Endothelial cell of umbilical vein (primary cell): ENCODE measurements at regions not wholly inside any gene's neighbourhood (a gene's known extent, or its start where the extent isn't known, plus 50 kb on each side); places are given as distances from the start of the nearest gene placed in this dataset.

Experiments used
- BruUV-seq: library from RNA; stranded (reverse); fragments of 400-500 nt; replicated peaks from 2 replicates; lab custom pipeline; 2021; lab: Mats Ljungman, UMichigan
- CTCF ChIA-PET: fragments of 300-600, 350-600 bp; sonication (Branson Sonifier 250); formaldehyde crosslinking; loops from one replicate; lab custom pipeline; 2021; ENCODE audit warnings: antibody characterized with exemption, inconsistent platforms; lab: Charles Lee
- POLR2A ChIA-PET: fragments of 300-600, 350-600 bp; sonication (Branson Sonifier 250); formaldehyde crosslinking; loops from one replicate; lab custom pipeline; 2021; ENCODE audit warnings: antibody characterized with exemption, inconsistent platforms; lab: Charles Lee
- DNase-seq: peaks from one replicate; pipeline ENCODE4 v3.0.0-alpha.2; 2011; ENCODE audit warnings: low read depth, low spot score
- FAIRE-seq: peaks from 2 replicates; lab custom pipeline; 2011; peaks lifted over from hg19 to GRCh38; lab: Jason Lieb, UNC
- H2AFZ ChIP-seq: 2 replicates; pipeline ENCODE4 v1.6.0; 2012; ENCODE audit warnings: low read depth, low read length, control low read depth, inconsistent platforms
- H3K27ac ChIP-seq: 2 replicates; pipeline ENCODE4 v1.5.1; 2011; ENCODE audit warnings: low read depth, mild to moderate bottlenecking, control low read depth, low read length, moderate library complexity; ENCODE audit not compliant: insufficient read depth
- H3K27me3 ChIP-seq, 2 experiments: 2 replicates each; pipeline versions ENCODE4 v1.6.0 to v1.6.1; 2011; ENCODE audit warnings: low read length in 2 of 2, mixed read lengths in 1 of 2; ENCODE audit not compliant: control insufficient read depth in 2 of 2, insufficient read depth in 2 of 2
- H3K36me3 ChIP-seq, 2 experiments: 2 replicates in 1 of 2; 3 replicates in 1 of 2; pipeline ENCODE4 v1.5.1; 2011; ENCODE audit warnings: low read length in 2 of 2, mild to moderate bottlenecking in 1 of 2, moderate library complexity in 1 of 2; ENCODE audit not compliant: control insufficient read depth in 2 of 2, insufficient read depth in 2 of 2; ENCODE audit errors: extremely low read depth in 1 of 2
- H3K4me1 ChIP-seq: 3 replicates; pipeline ENCODE4 v1.5.1; 2011; ENCODE audit warnings: mild to moderate bottlenecking, low read length; ENCODE audit not compliant: control insufficient read depth, insufficient read depth; ENCODE audit errors: extremely low read depth
- H3K4me2 ChIP-seq: 2 replicates; pipeline ENCODE4 v1.6.1; 2011; ENCODE audit warnings: low read length, control low read depth, mixed read lengths; ENCODE audit not compliant: insufficient read depth
- H3K4me3 ChIP-seq, 3 experiments: fragments of 200-600 bp in 1 of 3; sonication (generic), shearing (Covaris generic) in 1 of 3; replicated peaks in 1 of 3; 2 replicates each; pipeline ENCODE4 v1.5.1; 2011 to 2016; ENCODE audit warnings: control low read depth in 3 of 3, low read length in 3 of 3, mild to moderate bottlenecking in 2 of 3, inconsistent platforms in 1 of 3, low read depth in 1 of 3, moderate library complexity in 1 of 3; ENCODE audit not compliant: insufficient read depth in 1 of 3
- H3K79me2 ChIP-seq: 2 replicates; pipeline ENCODE4 v1.6.0; 2012; ENCODE audit warnings: low read length, inconsistent platforms; ENCODE audit not compliant: control insufficient read depth, insufficient read depth
- H3K9ac ChIP-seq: replicated peaks from 2 replicates; pipeline ENCODE3; 2011; ENCODE audit warnings: low read length, control low read depth; ENCODE audit not compliant: insufficient read depth; ENCODE audit errors: extremely low read depth
- H3K9me1 ChIP-seq: replicated peaks from 3 replicates; pipeline ENCODE4 v1.6.0; 2011; ENCODE audit warnings: mild to moderate bottlenecking, low read length; ENCODE audit not compliant: control insufficient read depth, insufficient read depth; ENCODE audit errors: extremely low read depth
- H3K9me3 ChIP-seq: replicated peaks from 2 replicates; pipeline ENCODE4 v1.5.1; 2012; ENCODE audit warnings: low read length, inconsistent platforms; ENCODE audit not compliant: control insufficient read depth, insufficient read depth
- H4K20me1 ChIP-seq: replicated peaks from 2 replicates; pipeline ENCODE3; 2011; ENCODE audit warnings: mild to moderate bottlenecking, low read length; ENCODE audit not compliant: control insufficient read depth, insufficient read depth; ENCODE audit errors: extremely low read depth
- CTCF ChIP-seq, 2 donors: IDR thresholded peaks; 1 replicate in 1 of 2; 2 replicates in 1 of 2; pipeline ENCODE4 v1.5.1; 2011; ENCODE audit warnings: low read length in 2 of 2, mild to moderate bottlenecking in 2 of 2, moderate library complexity in 2 of 2, control low read depth in 1 of 2, inconsistent platforms in 1 of 2, low read depth in 1 of 2; ENCODE audit not compliant: insufficient read depth in 1 of 2; ENCODE audit errors: extremely low read depth in 1 of 2
- EZH2 ChIP-seq: IDR thresholded peaks from 2 replicates; pipeline ENCODE4 v1.6.1; 2012; ENCODE audit warnings: borderline replicate concordance, low read depth, mild to moderate bottlenecking, moderate library complexity, low read length, inconsistent platforms; ENCODE audit not compliant: severe bottlenecking
- FOS ChIP-seq: IDR thresholded peaks from 2 replicates; pipeline ENCODE4 v1.6.1; 2011; ENCODE audit warnings: mild to moderate bottlenecking, low read length, moderate library complexity, borderline replicate concordance; ENCODE audit not compliant: insufficient read depth
- GATA2 ChIP-seq: IDR thresholded peaks from 2 replicates; pipeline ENCODE4 v1.7.0; 2011; ENCODE audit warnings: low read depth, mild to moderate bottlenecking, moderate library complexity, mixed read lengths, low read length; ENCODE audit not compliant: insufficient read length, insufficient read depth
- MAX ChIP-seq: IDR thresholded peaks from 2 replicates; pipeline ENCODE4 v1.6.1; 2011; ENCODE audit not compliant: insufficient read depth, insufficient read length
- MYC ChIP-seq: IDR thresholded peaks from one replicate; pipeline ENCODE4 v1.6.1; 2011; ENCODE audit warnings: mild to moderate bottlenecking, low read depth, low read length
- POLR2A ChIP-seq: IDR thresholded peaks from 2 replicates; pipeline ENCODE4 v1.6.1; 2012; ENCODE audit warnings: low read depth, mild to moderate bottlenecking, control low read depth, low read length
- POLR2AphosphoS5 ChIP-seq: IDR thresholded peaks from 2 replicates; pipeline ENCODE4 v1.6.1; 2012; ENCODE audit warnings: low read depth, mild to moderate bottlenecking, control low read depth, low read length, moderate library complexity; ENCODE audit not compliant: insufficient read depth
- dilution Hi-C: fragments of 300-500 bp; cut with MboI; formaldehyde crosslinking; loops from one replicate; pipeline ENCODE4 v1.15.0; 2019; ENCODE audit warnings: low sequenced_read_pairs; ENCODE audit not compliant: extremely low pct_ligation_motif_present
- intact Hi-C: fragments of 100-400 bp; cut with micrococcal nuclease; formaldehyde crosslinking; loops from one replicate; pipeline ENCODE4 v1.10.0; 2022

GRCh38 chr12:130220706-130221100, 58.4 kb downstream of the FZD10 start:
- intact Hi-C loops, result no loop called here
- dilution Hi-C loops, result no loop called here
- POLR2A ChIA-PET, result no interaction called here
- Histone ChIP-seq H2AFZ (no peak overlapping the region), H3K79me2 (no peaks in the 10 kb centered on the region), H3K4me2 (no peak overlapping the region), H3K27ac (no peak overlapping the region), H3K27me3 (no peaks in the 10 kb centered on the region), H3K9ac (no peak overlapping the region), H3K4me1 (no peaks in the 10 kb centered on the region), H3K9me1 (no peaks in the 10 kb centered on the region), H3K9me3 (no peaks in the 10 kb centered on the region), H3K4me3 (no peak overlapping the region), H4K20me1 (no peaks in the 10 kb centered on the region), H3K36me3 (no peaks in the 10 kb centered on the region)
- BruUV-seq, result no TSS peak
- FAIRE-seq (no peak), DNase-seq (no peak)
- no peak for TF ChIP-seq FOS
- no peak for TF ChIP-seq POLR2A
- TF ChIP-seq EZH2, result no peak
- TF ChIP-seq GATA2, result no peak
- TF ChIP-seq CTCF (IDR thresholded peaks at IDR 0.05; ENCODE audit: extremely low read depth in 1 of 2, insufficient read depth in 1 of 2, low read depth in 1 of 2, low read length in 2 of 2), result no peak
- TF ChIP-seq MYC, result no peak
- no peak for TF ChIP-seq POLR2AphosphoS5
- no peak for TF ChIP-seq MAX
- CTCF ChIA-PET, result no interaction called here
